NCI-H526 (cell line): ENCODE measurements at regions not wholly inside any gene's neighbourhood (a gene's known extent, or its start where the extent isn't known, plus 50 kb on each side); places are given as distances from the start of the nearest gene placed in this dataset.
"Not testable (repeated sequence)": the region's sequence is repeated elsewhere in the genome, so short reads cannot be mapped to it uniquely, and the experiment has no call there.

Experiments
- DNase-seq, 2 experiments: peaks; one replicate each; lab custom pipeline; 2025; lab: John Stamatoyannopoulos, UW

DNA sequence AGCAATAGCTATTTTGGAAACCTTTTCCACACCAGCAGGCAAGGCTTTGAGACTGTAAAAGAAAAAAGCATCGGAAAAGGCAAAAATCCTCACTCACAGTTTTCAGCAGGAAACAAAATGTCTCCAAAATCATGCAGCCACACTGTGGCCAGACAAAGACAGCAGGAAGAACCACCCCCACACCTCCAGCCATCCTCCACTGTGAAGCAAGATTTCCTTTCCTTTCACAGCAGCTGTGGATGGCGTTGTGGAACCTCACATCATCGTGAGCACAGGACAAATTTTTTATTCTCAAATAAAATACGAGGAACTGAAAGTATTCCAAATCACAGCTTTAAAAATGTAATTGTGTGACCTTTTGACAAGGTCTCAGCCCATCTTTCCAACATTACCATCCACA lies 351.7 kb upstream of the NOCT start:
- DNase-seq: no peak

DNA sequence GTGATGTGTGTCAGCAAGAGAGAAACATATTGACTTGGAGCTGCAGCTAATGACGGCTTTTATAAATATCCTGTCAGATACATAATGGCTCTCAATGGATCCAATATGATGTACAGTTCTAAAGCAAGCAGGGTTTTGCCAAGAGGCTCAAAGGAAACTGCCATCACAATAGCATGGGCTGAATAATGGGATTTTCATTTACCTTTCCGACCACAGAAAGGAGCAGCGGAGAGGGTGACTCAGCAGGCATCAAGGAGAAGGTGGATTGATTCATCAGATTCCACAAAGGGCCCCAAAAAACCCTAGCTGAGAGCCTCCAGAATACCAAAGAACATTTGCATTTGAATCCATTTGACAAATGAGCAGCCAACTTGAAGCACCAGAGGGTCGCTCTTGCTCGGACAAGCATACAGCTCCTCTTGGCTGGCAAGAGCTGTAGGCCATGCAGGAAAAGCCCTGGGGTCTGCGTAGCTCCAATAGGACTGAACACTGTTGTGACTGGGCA lies 355.7 kb upstream of the NOCT start:
- DNase-seq: no peak

DNA sequence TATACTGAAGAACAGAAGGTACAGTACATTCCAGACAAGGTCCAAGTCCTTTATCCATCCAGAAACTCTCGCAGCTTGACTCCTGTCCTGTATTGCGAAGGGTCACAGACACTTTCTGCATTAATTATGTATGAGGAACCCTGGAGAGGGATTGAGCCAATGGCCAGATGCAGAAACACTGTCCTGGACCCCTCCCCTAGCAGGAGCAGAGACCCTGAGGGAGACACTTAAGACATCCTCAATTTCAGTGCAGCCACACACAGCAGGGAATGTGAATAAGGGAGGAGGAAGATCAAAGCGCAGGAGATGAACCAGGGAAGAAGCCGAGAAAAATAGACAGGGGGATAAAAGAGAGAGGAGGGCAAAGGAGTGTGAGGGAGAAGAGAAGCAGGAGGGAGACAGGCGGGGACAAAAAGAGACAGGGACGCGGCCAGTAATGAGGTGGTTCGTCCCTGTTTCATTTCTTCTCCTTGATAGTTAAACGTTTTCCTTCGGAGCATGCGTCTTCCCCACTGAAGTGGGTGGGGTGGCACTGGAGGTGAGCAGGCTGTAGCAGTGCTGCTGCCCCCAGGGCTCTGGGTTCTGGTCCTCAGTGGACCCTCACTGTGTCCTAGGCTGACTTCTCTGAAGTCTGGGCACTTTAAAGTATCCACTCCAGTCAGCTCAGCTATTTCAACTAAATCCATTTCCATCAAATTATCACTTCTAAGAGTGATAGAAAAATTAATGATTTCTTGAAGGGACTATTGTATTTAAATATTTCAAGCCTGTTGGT lies 356.4 kb upstream of the NOCT start:
- no peak for DNase-seq

DNA sequence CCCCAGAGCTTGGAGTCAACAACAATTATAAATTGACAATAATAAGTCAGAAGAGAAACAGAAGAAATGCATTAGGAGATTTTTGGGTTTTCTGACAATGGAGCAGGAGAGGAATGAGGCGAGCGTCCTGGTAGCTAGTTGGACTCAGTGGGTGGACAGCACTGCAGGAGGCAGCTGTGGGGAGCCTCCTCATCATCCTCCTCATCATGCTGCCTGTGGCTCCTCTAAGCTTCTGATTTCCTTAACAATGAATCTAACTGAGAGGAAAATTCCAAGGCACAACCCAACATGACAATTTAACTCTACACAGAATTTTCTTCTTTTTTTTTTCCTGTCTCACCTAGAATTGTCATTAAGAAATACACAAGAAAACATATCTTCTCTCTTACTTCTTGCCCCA lies 357.1 kb upstream of the NOCT start:
- no peak for DNase-seq

DNA sequence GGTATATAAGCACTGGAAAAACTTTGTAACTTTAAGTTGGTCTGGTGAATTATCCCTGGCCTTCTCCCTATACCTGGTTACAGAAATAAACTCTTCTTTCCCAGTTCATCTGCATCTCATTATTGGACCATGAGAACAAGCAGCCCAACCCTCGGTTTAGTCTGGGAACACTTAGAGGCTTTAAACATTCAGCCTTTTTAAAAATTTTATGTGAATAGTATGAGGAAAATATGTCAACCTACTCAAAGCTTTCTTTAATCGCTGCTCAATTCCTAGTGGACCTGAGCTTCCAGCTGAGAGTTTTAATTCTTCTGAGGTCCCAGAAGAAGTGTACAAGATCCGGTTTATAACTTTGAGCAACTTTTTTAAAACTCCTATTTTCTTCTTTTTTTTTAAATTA lies 358.6 kb upstream of the NOCT start:
- no peak for DNase-seq

DNA sequence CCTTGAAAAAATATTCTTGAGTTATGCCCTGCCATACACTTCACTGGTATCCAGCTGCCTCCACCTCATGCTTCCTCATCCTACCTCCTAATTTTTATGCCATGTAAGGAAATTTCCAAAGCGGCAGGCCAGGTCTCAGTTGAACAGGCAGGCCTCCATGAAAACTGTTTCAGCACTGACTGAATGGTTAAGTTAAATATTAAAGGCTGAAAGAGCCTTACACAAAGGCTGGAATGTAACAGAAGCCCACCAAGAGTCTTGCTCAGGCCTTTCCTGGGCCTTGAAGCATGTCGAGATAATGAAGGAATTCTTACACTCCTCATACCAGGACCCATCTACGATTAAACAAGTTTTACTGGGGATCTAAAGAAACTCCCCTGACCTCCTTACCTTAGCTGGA lies 359.6 kb upstream of the NOCT start:
- no peak for DNase-seq

DNA sequence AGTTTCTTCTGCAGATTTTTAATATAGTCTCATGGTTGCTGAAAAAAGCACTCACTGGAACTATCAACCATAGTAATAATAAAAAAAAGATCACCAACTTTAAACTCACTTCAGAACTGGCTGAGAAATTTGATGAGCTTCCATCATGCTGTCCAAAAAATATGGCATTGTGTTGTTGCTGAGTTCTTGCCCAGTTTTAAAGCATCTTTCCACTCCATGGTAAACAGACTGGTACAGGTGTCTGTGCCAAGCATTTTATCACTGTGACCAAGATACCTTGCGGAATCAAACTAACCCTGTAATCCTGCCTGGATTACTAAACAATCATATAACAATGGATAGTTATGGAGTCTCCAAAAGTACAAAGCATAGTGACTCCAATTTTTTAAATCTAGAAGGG lies 360.3 kb upstream of the NOCT start:
- no peak for DNase-seq

DNA sequence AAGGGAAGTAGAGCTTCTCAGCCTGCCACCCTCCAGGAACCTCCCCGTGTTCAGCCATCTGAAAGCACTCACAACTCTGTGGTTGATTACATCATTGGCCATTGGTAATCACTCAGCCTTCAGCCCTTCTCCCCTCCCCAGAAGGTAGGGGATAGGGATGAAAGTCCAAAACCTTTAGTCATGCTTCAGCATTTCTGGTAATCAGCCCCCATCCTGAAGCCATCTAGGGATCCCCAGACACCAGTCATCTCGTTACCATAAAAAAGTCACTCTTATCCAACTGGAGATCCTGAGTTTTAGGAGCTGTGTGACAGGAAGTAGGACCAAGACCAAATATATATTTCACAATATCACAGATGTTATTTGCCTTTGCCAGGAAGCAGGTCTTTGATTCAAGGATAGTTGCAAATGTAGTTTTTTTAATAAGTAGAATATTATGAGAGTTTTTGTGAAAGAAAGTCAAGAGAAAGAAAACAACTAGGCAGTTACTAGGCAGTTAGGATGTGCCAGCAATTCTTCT lies 364.6 kb upstream of the NOCT start:
- no peak for DNase-seq

DNA sequence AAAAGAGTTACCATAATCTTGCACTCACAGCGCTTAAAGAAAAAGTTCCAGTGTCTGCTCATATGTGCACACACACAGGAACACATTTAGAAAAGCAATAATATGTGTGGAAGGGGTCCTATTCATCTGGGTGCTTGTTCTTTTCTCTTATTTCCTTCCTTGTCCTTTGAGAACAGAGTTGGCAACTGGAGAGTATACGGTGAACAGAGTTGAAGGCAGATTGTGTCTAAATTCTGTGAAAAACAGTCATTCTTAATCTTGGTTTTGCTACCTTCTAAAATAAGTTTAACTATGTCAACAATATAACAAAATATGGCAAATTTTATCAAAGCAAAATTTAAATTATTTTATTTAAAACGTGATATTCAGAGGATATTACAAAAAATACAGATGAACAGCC lies 365.1 kb upstream of the NOCT start:
- DNase-seq: no peak

DNA sequence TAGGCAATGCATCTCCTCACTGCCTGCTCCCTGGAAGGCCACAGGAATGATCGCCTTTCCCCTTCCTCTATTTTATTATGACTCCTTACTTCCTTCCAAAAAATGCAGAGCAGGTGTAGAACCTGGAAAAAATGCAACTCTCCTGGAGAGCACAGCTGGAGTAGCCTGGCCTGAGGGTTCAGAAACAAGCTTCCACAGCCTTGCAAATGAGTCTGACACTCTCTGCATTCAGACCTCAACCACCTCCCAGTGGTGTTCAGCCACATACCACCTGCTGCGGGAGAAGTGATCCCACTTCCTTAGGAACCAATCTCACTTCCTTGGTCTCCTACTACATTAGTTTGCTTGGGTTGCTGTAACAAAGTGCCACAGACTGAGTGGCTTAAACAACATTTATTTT lies 368.1 kb upstream of the NOCT start:
- DNase-seq: no peak

DNA sequence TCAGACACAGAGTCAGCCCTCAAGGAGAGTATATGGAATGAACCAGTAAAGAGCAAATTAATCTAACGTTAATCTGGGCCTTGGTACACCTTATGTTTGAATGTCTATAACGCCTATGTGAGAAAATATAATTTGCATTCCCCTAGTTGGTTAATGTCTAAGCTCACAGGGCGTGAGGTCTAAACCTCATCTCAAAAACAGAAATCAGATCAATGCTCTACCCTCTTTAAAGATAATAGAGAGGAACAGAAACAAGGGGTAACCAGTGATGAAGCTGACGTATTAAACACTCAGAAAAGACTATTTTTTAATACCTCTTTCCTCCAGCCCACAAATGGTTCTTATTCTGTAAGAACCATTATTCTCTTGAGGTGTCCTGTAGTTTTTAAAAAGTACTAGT lies 369.2 kb upstream of the NOCT start:
- no peak for DNase-seq

DNA sequence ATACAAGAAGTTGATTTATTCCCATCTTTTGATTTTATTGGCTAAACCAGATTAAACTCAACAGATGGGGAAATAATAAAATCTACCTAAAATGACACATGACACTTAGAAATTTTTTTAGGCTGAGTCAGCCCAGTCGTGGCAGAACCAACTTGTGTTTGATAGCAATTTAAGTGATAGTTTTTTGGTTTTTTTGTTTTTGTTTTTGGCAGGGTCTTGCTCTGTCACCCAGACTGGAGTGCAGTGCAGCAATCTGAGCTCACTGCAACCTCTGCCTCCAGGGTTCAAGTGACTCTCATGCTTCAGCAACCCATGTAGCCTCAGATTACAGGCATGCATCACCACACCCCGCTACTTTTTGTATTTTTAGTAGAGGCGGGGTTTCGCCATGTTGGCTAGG lies 370.3 kb upstream of the NOCT start:
- DNase-seq: no peak

DNA sequence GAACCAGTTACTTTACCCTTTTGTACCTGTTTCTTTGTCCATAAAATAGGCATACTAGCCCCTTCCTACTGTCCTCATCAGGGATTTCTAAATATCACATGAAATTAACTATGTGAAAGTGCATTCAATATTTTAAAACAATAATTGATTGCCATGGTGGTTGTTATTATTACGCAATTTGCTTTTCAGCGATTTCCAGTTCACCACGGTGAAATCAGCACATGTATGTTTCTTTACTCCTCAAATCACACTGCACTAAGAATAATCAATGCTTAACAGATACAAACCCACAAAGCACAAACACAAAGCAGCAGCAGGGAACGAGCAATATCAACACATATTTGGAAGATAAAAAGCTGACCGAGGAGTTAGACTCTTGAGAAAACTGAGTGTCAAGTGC lies 371.3 kb upstream of the NOCT start:
- no peak for DNase-seq

DNA sequence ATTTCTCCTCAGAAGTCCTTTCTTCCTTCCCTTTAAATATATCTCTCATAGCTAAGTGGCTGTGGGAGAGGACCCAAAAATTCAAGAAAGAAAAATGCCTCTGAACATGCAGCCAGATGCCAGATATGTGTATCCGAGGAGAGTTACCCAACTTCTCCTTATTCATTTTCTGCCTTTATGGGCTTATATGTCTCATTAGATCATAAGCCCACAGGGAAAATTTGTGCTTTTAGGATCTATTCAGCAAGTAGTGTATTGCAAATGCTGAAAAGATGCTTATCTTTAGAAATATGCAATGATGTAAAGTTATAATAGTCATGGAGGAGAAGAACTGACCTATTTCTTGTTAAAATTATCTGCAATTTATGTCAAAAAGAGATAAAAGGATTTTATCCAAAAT lies 371.8 kb upstream of the NOCT start:
- DNase-seq: no peak

DNA sequence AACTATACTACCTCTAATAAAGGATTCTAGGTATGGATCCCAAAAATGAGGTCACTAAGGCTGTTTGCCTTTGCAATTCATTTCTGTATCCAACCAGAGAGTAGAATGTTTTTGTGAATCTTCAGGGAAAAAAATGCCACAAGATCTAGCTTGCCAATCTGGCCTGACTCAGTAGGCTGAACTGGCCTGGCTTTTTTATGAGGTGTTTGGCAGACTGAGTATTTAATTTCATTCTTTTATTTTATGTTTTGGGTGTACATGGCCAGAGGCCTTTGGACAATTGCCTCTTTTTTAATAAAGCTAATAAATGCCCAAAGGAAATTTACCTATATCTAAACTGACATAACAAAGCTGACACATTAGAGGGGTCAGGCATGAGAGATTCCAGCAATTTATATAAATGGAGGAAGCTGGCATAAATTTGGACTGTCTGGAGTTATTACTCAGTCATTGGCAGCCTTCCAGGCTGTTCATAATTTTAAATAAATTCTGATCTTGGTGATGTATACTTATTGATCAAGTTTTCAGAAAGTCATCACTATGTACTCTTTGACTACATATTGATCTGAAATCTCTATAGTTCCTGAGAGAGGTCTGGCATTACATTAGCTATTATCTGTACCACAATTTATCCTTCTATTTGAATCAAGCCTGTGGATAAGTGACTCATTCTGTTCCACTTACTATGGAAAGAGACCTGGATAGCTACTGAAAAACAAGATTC lies 376.4 kb upstream of the NOCT start:
- DNase-seq: no peak

DNA sequence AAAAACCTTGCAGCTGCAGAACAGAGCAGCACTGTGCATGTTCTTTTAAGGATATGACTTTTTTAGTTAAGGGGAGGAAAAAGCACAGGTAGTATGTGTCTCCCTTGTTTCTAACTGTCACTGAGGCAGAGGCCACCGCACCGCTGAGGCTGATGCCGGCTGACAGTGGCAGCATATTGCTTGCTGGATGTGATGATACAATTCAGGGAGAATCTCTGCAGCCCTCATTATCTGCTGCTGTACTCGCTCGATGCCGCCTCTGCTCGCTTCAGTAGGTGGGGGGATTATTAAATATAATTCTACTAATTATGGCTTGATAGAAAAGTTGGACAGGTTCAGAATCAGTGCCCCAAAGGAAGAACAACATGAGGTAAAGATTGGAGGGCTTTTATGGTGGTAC lies 378.8 kb upstream of the NOCT start:
- no peak for DNase-seq

DNA sequence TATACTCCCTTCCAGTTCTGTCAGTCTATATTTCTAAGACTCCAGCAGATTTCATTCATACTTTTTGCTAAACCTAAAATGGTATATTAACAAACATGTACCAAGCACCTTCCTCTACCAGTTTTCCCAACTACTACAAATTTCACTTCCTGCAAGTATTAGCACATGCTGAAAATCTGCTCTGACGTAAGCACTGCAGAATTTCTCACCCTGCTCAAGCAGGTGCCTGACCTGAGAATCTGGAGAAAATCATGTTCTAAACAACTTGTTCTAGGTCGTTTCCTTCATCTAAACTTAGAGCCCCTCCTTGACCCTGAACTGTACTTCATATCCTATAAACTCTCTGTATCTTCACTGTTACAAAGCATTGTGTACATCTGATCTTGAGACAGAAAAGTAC lies 380.7 kb upstream of the NOCT start:
- no peak for DNase-seq

DNA sequence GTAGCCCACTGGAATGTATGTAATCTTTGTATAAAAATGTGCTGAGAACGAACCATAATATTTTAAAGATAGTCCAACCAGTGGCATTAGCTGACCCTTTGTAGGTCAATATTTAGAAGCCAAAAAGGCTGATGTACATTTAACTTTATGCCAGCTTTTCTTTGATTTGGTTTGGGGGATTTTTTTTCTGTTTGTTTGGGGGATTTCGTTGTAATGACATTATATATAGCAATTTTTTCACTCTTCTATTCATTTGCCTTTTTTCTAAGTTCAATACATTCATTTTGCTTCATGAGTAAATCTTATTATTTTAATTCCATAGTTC lies 382.0 kb upstream of the NOCT start:
- DNase-seq: no peak

DNA sequence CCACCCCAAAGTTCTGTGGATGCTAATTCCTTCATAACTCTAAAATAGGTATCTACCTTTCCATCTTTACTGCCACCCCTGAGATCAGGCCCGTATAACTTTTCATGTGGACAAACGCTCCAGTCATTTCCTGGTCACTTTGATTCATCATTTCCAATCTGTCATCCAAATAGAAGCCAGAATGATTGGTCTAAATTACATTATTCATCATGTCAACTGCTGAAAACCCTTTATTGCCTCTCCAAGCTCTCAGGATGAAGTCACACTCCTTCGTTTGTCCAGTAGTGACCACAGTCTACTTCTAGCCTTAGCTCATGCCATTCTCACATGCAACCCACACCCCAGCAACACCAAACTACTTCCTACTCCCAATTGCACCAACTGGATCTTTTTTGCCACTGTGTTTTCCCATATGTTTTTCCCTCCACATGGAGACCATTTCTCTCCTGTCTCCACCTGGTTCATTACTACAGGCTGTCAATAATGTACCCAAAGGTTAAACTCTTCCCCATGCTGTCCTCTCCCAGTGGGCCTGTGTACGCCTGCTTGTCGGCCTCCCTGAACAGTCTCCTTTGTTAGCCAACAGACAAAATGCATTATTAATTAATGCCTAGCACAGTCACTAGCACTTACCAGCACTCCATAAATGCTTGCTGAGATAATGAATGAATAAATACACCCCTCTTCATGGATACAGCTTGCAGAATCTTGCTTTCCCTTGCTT lies 382.6 kb upstream of the NOCT start:
- DNase-seq: no peak

DNA sequence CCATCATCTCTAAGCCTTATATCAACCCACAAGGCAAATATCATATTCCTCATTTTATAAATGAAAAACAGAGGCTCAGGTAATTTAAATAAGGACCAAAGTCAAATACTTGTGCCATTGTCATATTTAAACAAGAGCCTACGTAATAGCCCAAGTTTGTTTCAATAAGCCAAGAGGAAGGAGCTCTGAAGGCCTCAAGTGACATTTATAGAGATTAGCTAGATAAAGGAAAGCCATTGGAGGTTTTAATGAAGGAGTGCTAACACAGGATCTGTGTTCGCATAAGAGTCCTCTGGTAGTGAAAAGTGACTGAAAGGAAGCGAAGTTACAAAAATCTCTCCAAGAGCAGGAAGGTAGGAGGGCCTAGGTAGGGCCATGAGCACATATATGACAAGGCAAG lies 384.9 kb upstream of the NOCT start:
- DNase-seq: no peak

DNA sequence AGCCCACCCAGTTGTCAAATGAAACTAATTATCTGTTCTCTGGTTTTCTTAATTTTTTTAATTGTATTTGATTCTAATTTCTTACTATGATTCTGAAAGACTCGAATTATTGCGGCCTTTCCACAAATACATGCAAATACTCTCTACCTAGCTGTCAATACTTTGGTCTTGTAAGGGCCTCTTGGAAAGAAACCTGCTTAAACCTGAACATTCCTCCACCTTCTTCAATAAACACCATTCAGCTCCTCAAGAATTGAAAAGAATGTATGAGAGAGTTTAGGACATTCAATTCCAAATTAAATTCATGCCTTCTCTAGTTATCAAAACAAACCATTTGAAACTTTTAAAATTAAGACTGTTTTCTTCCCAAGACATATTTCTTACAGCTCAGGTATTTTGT lies 385.9 kb upstream of the NOCT start:
- no peak for DNase-seq

DNA sequence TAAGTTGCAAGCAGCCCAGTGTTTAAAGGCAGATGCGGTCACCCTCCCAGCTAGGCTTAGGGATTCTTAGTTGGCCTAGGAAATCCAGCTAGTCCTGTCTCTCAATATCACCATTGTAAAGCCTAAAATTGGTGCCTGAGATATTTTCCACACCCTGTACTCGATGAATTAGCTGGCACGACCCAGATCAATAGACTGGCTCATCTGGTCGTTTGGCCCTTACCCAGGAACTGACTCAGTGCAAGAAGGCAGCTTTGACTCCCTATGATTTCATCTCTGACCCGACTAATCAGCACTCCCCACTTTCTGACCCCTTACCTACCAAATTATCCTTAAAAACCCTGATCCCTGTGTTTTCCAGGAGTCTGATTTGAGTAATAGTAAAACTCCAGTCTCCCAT lies 384.9 kb upstream of the SLC7A11 start:
- no peak for DNase-seq

DNA sequence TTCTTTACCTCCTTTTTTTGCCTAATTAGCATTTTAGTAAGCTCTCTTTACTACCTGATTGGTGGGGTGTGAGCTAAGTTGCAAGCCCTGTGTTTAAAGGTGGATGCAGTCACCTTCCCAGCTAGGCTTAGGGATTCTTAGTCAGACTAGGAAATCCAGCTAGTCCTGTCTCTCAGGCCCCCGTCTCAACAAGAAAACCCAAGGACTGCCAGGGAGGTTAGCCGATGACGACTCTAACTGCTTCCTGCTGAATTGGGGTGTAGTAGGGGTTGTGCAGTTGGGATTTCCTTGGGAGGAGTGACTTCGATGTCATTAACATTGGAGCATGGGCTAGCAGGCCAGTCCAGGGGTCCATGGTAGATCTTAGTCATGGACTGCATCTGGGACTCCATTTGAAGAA lies 380.2 kb upstream of the SLC7A11 start:
- not testable (repeated sequence) for DNase-seq
